MM.1S (cell line): ENCODE measurements at regions not wholly inside any gene's neighbourhood (a gene's known extent, or its start where the extent isn't known, plus 50 kb on each side); places are given as distances from the start of the nearest gene placed in this dataset.

ENCODE experiments used
- CTCF ChIP-seq: fragments of 300-600 bp; sonication (generic); IDR thresholded peaks from 2 replicates; pipeline ENCODE4 v1.5.1; 2016; ENCODE audit warnings: antibody characterized with exemption, low read length, mixed read lengths
- EZH2 ChIP-seq: fragments of 300-600 bp; sonication (generic); optimal IDR thresholded peaks from 2 replicates; pipeline ENCODE3; 2017; ENCODE audit warnings: low read depth, mild to moderate bottlenecking, antibody characterized with exemption, low read length, mixed read lengths
- EZH2phosphoT487 ChIP-seq: fragments of 300-600 bp; sonication (generic); IDR thresholded peaks from 2 replicates; pipeline ENCODE4 v1.6.1; 2018; ENCODE audit warnings: antibody characterized with exemption, low read length

GRCh38 chr15:72920551-72920950 is 131.7 kb upstream of the NEO1 start:
- no peak for TF ChIP-seq CTCF
- no peak for TF ChIP-seq EZH2phosphoT487
- TF ChIP-seq EZH2: no peak
